HG02759 (cell line): ENCODE measurements at regions not wholly inside any gene's neighbourhood (a gene's known extent, or its start where the extent isn't known, plus 50 kb on each side); places are given as distances from the start of the nearest gene placed in this dataset.

ENCODE experiments used
- ATAC-seq: cut with Tn5 transposase; IDR thresholded peaks from one replicate; pipeline ENCODE4 v1.9.1; 2021; ENCODE audit warnings: mild to moderate bottlenecking, moderate library complexity; ENCODE audit not compliant: unreplicated experiment

DNA sequence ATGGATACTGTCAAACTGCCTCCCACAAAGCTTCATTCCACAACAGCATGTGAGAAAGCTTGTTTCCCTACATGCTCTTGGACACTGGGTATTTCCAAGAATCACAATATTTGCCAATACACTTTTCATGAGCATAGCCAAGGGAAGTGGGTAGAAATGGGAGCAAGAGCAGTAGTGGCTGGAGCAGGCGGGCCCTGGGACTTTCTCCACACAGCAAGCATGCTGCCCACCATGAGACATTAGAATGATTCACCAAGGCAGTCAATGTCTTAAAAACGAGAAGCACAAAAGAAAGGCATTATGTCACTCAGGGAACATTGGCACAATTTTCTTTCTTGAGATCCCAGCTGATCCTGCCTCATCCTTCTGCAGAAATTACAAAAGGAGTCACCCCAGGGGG lies 371.6 kb upstream of the RUNX1 start:
- no peak for ATAC-seq

DNA sequence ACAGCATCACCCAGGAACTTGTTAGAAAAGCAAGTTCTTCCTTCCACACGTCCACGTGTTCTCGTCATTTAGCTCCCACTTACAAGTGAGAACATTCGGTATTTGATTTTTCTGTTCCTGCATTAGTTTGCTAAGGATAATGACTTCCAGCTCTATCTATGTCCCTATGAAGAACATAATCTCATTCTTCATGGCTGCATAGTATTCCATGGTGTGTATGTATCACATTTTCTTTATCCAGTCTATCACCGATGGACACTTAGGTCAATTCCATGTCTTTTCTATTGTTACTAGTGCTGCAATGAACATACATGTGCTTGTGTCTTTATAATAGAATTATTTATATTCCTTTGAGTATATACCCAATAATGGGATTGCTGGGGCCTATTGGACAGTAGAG lies 368.7 kb upstream of the RUNX1 start:
- no peak for ATAC-seq

DNA sequence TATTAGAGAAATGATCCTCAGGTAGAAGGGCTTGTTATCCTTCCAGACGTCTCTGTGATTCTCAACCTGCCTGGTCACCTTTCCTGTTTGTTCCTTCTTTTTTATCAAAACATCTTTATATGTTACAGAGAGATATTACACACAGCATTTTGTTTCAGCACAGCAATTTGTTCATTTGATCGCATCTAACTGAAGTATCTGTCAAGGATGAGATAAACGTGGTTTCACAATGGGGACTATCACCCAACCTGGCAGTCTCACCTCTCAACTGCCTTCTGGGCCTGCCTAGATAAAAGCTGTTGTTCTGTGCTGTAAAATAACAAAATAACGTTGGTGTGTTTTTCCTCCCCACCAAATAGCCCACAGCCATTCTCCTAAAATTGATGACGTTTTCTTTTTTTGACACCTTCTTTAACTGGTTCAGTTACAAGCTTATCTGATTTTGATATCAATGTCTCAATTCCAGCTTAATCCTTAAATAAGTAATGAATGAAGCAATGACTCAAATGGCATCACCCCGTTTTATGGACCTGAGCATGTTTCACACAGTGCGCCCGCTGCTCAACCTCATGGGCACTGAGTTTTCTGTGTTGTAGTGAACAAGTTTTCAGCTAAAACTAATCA lies 367.9 kb upstream of the RUNX1 start:
- ATAC-seq, result no peak

DNA sequence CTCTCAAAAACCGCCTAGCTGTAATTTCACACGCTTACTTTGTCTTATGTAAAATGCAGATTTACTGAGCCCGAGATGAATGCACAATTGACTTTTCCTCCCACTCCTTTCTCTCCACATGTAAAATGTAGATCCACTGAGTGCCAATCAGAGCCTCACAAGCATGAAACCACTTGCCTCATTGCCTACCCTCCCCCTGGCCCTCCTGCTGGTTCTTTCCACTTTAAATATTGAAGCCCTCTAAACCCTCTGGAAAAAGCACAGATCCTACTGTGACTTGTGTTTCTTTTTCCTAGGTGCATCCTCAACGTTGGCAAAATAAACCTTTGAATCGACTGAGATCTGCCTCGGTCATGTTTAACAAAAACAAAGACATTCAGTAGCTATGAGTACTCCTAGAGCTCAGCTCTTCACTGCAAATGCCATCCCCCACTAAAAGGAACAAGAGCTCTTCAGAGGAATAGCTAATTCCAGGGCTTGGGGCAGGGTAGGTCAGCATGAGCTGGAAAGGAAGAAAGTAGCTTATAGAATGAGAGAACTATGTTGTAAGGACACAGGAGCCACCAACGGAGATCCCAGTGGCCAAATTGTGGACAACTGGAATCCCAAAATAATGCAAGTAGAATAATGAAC lies 365.5 kb upstream of the RUNX1 start:
- ATAC-seq, result no peak

DNA sequence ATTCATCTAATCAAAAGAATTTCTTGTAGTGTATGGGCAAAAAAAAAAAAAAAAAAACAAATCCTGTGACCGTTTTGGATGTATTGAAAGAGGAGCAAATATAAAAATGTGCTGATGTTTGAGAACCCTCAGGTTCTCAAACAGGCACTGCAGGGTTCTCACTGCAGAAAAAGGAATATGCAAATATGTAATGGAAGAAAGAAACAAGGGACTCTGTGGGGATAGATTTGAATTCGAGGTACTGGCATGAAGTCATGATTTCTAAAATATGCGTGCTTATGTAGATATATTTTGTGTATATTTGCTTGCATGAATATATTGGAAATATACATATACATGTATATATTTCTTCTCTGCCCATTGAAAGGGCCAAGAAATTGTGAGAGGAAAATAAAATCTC lies 365.0 kb upstream of the RUNX1 start:
- ATAC-seq, result no peak

DNA sequence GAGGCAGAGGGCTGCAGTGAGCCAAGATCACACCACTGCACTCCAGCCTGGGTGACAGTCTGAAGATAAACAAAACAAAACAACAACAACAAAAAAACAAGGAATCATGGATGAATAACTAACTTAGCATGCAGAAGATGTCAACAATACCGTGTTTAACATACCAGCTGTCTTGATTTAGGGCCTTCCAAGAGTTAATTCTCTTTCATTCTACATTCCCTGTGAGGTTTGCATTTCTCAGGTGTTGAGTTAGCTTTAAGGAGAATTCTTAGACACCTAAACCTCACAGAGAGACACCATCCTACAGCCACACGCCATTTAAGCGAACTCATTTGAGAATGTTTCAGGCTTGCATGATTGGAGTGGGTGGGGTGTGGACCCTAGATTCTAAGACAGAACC lies 363.1 kb upstream of the RUNX1 start:
- no peak for ATAC-seq

DNA sequence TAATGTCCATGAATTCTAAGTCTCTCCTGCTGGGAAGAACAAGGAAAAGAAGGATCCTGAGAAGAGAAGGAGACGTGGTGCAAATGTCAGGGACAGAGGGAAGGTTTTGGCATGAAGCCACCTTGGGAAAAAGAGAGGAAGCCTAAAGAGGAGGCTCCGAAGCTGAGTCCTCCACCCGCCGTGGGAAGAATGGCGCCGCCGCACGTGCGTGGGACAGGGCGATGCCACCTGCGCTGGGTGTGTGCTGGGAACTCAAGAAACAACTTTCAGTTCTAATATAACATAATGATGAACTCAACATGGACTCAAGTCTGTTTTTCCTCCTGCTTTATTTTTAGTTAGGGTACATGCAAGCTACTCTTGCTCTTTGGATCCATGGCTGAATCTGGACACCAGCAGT lies 362.3 kb upstream of the RUNX1 start:
- no peak for ATAC-seq

DNA sequence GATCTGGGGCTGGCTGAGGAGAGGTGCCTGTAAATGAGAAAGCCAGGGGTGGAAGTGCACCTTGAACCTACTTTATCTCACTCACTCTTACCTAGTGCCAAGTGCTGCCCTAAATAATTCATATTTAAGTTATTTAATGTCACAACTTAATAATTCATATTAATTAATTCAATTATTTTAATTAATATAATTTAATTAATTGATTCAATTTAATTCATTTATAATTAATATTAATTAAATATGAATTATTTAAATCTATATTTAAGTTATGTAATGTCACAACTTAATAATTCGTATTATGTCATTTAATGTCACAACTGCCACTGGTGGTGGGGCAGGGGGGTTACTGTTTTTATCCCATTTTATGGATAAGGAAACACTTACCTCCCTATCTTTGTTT lies 361.6 kb upstream of the RUNX1 start:
- ATAC-seq, result no peak

DNA sequence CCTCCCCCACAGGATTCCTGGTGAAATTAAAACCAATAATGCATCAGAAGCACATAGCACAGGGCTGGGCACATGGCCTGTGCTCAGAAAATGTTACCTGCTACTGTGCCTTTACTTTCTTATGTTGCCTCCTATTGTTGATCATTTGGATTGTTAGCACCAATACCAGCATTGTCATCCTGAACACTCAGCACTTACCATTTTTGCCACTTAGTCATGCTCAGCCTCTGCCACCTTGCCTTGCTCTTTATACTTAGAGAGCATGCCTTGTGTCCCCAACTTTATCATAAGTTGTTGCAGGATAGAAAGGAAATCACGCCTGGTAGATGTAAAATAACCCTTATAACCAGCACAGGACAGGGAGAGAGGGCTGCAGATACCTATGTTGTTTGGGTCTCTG lies 361.0 kb upstream of the RUNX1 start:
- ATAC-seq, result no peak

DNA sequence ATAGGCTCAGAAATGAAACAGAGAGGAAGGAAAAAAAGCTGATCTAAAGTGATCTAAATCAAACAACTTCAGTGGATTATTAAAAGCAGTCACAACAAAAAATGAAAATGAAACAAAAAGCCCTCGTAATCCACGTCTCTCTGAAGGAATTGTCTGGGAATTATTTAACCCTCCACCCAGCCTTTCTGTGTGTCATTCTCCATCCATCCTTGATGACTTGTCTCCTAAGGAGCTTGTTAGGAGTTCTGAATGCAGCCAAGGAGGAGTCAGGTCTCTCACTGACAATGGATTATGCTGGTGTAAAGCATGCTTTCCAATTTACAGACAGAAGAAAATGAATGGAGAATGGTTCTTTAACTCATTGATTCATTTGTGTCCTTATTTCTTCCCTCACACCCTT lies 359.3 kb upstream of the RUNX1 start:
- ATAC-seq, result no peak

DNA sequence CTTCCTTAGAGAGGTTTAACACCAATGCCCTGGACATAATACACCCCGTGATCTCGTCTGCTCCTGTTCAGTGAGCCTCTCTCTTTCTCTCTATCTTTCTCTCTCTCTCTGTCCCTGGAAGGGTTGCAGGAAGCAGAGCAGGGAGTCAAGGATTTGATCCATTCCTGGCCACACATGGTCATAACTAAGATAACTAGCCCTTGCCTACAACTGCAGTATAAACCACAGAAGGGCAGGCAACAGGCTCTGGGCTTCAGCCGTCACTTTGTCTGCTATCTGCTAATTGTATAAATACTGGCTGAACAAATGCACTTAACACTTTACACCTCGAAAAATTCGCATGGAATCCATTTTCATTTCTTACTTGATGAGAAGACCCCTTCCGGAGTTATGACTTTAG lies 357.5 kb upstream of the RUNX1 start:
- ATAC-seq, result no peak

DNA sequence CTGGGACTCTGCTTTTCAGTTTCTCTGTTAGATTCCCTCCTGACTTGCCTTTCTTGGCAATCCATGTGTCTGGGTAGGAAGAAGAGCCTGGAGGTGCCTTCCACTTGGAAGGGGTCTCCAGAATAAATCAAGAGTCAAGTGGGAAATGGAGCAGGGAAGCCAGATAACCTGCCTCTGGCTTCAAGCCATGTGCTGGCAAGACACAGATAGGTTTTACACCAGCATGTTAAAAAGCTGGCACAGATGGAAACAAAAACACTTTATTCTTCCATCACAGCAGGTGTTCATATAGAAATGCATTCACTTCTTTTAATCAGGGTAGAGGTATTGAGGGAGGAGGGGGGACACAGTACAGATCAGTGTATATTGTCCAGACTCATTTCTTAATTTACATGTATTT lies 356.9 kb upstream of the RUNX1 start:
- no peak for ATAC-seq

DNA sequence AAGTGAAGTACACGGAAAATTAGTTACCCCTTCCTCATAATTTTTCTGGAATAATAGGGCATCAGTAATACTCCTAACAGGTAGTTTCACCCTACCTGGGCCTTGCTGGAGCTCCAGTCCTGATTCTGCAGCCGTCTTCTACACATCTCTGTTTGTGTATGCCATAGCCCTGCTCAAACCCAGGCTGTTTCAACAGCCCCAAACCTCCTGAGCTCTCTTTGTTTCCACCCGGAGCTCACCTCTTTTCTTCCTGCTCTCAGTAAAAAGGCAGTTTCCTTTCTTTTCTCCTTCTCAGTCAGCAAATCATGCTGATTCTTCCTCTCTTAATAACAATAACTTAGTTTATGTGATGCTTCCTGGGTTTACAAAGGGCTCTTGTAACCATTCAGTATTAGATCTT lies 355.1 kb upstream of the RUNX1 start:
- ATAC-seq, result no peak

DNA sequence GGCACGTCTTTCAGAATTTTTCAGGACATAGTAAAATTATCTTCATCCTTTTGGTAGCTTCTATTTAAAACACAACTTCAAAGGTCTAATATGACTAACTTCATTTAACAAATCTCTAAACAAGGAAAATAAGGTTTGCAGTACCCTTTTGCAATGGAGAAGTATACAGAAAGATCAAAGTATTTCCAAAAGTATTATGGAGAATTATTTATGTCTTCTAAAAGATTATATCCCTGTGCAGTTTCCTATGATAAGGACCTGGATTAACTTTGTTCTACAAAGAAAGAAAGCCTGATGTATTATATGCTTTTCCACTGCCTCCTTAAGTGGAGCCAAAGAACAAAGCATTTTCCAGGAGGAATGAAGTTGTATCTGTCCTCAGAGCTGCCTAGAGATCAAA lies 353.0 kb upstream of the RUNX1 start:
- no peak for ATAC-seq

DNA sequence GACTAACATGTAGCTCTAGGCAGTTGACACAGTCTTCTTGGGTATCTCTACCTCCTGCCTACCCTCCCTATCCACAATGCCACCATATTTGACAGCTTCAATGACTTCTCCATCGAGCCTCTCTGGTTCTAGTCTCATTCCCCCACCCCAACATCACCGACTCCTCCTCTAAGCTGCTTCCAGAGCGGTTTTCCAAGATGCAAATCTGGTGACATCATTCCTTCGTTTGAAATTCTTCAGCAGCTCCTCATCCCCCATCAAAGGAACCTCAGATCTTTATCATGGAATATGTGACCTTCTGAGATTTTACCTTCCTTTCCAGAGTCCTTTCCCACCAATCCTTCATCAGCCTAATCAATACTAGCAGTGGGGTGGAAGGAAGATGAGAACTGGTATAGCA lies 352.4 kb upstream of the RUNX1 start:
- no peak for ATAC-seq

DNA sequence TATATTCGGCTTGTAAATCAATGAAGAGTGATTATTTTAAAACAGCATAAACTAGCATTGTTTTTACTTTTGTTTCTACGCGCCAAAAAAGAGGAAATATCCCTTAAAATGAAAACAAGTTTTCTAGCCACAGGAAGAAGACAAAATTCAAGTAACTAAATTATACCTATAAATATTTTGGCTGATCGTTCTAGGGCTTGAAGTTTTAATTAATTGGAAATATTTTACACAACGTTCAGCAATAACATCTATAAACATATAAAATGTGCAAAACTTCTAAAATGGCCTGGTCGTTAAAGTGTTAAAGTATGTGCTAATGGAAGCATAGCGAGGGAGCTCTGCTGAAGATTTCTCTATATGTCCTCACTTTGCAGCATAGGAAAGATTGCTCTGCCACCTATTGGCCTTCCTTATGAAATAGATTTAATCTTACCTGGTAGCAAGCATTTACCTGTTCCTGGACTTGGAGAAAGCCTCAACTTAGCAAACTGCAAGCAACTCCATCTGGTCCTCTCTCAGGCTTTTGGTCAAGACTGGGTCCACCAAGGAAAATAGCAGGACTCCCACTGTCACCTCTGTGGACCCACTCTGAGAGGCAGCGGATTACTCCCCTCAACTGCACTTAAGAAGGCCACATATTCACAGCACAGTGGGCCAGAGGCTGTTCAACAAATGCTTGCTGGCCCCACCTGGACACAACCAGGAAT lies 351.3 kb upstream of the RUNX1 start:
- ATAC-seq, result no peak

DNA sequence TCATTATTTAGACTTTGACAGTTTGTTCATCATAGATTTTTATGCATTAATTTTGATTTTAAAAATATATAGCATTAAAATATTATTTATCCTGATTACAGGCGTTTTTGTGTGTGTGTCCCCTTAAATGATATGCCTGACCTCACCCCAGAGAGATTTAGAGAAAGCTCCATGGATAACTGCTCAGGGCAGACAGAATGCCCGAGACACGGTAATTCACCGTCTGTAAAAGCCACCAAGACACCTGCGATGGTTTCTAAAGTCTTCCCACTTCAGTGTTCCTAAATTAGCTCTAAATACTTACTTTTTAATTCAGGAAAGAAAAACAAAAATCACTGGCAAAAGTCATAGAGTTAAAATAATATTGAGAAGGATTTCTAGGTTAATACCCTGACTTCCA lies 350.6 kb upstream of the RUNX1 start:
- no peak for ATAC-seq

DNA sequence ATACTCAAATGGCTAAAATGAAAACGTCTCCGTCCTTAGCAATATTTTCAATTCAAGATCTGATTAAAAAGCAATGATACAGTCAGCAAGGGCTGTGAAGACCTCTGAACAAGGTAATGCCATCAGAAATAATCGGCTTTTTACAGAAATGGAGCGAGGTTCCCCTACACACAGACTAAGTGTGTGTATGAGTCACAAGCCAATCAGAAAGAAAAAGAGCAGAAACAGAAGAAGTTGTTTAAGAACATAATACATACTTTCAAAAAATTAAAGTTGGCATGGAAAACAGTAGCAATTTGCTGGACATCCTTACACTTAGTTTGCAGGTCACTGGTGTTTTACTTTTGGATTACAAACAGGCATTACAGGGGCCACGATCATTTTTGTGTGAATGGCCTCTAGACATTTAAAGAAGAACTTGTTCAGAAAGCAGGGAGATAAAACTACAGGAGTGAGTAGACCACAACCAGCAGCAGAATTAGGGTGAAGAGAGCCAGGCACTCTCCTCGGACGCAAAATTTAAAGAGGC lies 350.0 kb upstream of the RUNX1 start:
- ATAC-seq, result no peak

DNA sequence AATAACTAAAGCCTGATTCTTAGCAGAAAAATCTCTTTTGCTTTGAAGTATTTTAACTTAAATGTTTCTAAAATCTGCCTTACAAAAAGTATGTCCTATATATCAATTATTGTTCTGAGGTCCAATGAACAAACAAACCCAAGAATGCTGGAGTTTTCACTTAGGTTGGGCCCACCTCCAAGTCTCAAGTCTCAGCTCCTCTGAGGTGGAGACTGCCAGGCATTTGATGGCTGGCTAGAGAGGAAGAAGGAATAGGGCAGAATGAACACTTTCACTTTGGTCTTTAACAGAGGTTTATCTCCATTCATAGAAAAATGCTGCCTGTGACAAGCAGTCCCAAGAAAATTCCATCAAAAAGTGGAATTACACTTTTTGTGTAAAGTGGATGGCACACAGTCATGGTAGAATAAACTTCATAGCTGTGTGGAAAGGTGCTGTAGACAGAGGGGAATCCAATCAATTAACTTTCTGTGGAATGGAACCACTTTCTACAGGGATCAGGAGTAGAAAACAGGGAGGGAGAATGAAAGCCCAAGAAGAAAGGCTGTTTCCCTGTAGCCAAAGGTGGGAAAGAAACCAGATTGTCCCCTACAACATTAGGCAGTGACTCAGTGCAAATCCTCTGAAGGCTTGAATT lies 349.4 kb upstream of the RUNX1 start:
- no peak for ATAC-seq

DNA sequence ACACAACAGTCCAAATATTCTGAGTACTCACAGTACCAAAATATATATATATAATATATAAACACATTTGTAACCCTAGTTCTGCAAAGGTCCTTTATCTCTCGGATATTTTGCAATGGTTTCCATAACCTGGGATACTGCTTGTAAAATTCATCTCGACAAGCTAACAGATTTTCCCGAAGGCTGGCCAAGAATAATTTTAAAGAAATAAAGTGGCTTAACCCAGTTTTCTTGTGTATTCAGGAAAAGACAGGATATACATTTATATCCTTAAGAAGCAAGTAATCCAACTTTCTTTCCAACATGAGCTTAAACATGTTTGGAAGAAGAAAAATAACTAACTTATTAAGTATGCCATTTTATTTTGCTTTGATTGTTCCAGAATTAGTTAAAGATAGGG lies 348.7 kb upstream of the RUNX1 start:
- ATAC-seq, result no peak

DNA sequence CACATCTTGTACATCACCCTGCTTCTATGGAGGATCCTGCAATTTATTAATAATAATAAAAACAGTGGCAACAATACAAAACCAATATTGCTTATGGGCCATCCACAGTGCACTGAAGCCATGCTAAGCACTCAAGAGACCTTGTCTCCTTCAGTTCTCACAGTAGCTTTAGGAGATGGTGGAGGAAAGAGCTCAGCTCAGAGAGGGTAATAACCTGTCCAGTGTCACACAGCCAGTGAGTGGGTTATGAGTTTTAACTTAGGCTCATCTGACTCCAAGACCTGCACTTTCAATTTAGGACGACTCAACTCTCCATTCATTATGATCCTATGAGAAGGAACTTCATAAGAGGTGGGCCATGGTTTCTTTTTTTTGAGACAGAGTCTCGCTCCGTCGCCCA lies 347.6 kb upstream of the RUNX1 start:
- ATAC-seq, result no peak

DNA sequence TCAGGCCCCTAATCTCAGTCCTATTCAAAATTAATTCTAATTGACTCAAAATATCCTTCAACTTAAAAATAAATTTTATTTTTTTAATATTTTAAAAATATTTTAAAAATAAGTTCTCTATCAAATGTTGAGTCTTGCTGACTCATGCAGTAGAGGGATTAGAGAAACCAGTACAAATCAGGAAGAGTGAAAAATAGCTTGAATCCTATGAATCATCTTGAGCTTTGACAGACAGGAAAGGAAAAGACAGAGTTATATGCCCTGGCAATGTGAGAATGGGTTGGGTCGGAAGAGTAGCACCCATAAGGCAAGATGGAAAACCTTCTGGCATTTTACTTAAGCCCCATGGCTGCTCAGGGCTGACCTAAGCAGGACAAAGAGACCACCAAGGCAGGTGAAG lies 346.6 kb upstream of the RUNX1 start:
- no peak for ATAC-seq
